ENCODE measurements at regions not wholly inside any gene's neighbourhood (a gene's known extent, or its start where the extent isn't known, plus 50 kb on each side); places are given as distances from the start of the nearest gene placed in this dataset.

DNA sequence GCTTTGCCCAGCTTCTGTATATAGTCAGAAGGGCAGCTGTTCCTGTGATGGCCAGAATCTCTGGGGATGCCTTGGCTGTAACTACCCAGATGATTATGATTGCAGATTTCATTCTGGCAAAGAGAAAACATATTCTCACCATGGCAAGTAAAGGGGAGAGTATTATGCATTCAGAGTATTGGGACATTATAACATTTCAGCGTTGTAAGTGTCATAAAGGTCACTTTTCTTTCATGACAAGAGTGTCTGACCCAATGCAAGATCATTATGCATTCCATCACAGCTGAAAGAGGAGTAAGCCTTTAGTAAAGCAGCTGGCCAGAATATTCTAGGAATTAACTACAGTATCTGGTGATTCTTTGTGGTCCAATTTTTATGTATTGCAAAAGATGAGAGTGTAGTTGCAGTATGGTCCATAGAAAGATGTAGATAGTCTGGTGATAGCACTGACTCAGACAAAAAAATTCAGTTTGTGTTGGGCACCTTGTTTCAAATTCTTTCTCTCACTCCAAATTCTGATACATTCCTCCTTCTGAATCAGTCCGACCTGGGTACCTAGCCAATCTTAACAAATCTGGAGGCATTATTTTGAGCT lies 2366.3 kb downstream of the PCDH7 start:
- TF ChIP-seq CTCF (IDR thresholded peaks at IDR 0.05; ENCODE audit: low read length), result no peak
- TF ChIP-seq EZH2 (IDR thresholded peaks at IDR 0.05; ENCODE audit: borderline replicate concordance, low read length), result no peak

All from OCI-LY1 (cell line).